H1 (cell line): ENCODE measurements at regions not wholly inside any gene's neighbourhood (a gene's known extent, or its start where the extent isn't known, plus 50 kb on each side); places are given as distances from the start of the nearest gene placed in this dataset.

Experiments used
- CTCF ChIA-PET: fragments of 300-600 bp; sonication (Branson Sonifier 250); formaldehyde crosslinking; loops from one replicate; lab custom pipeline; 2021; ENCODE audit not compliant: partially characterized antibody; lab: Charles Lee
- POLR2A ChIA-PET: fragments of 300-600 bp; sonication (Branson Sonifier 250); formaldehyde crosslinking; loops from one replicate; lab custom pipeline; 2021; ENCODE audit warnings: inconsistent platforms; ENCODE audit not compliant: partially characterized antibody; lab: Charles Lee
- DNase-seq, 2 experiments: peaks; one replicate each; pipeline versions ENCODE4 v3.0.0 to v3.0.0-alpha.2; 2010 to 2022; ENCODE audit warnings: low spot score in 2 of 2, low read depth in 1 of 2, mixed read lengths in 1 of 2
- FAIRE-seq: peaks from 2 replicates; lab custom pipeline; 2011; peaks lifted over from hg19 to GRCh38; lab: Jason Lieb, UNC
- H2AFZ ChIP-seq: 2 replicates; pipeline ENCODE4 v1.8.1; 2012; ENCODE audit warnings: low read length, inconsistent platforms
- H2AK5ac ChIP-seq: 2 replicates; pipeline ENCODE4 v1.6.1; 2013; ENCODE audit warnings: low read depth, low read length
- H2BK120ac ChIP-seq: replicated peaks from 2 replicates; pipeline ENCODE3; 2013; ENCODE audit warnings: low read depth, low read length, inconsistent platforms
- H2BK12ac ChIP-seq: 2 replicates; pipeline ENCODE4 v1.6.1; 2013; ENCODE audit warnings: low read depth, low read length
- H2BK15ac ChIP-seq: 2 replicates; pipeline ENCODE4 v1.6.1; 2013; ENCODE audit warnings: low read length
- H2BK20ac ChIP-seq: 2 replicates; pipeline ENCODE4 v1.6.1; 2013; ENCODE audit warnings: low read length
- H2BK5ac ChIP-seq: 2 replicates; pipeline ENCODE4 v1.6.1; 2013; ENCODE audit warnings: low read depth, low read length
- H3K14ac ChIP-seq: 2 replicates; pipeline ENCODE4 v1.6.1; 2013; ENCODE audit warnings: inconsistent platforms; ENCODE audit not compliant: insufficient read length
- H3K18ac ChIP-seq: 2 replicates; pipeline ENCODE4 v1.6.1; 2013; ENCODE audit warnings: low read length; ENCODE audit errors: extremely low read depth
- H3K23ac ChIP-seq: 2 replicates; pipeline ENCODE4 v1.6.1; 2013; ENCODE audit warnings: inconsistent platforms; ENCODE audit not compliant: insufficient read length
- H3K23me2 ChIP-seq: 2 replicates; pipeline ENCODE4 v1.6.1; 2013; ENCODE audit warnings: low read depth, low read length
- H3K27ac ChIP-seq: 2 replicates; pipeline ENCODE4 v1.6.1; 2011; ENCODE audit warnings: low read depth, low read length, inconsistent platforms
- H3K27me3 ChIP-seq, 4 experiments: replicated peaks in 1 of 4; 1 replicate in 1 of 4; 2 replicates in 3 of 4; pipeline versions ENCODE4 v1.6.1 to v1.8.1; 2011 to 2013; ENCODE audit warnings: low read length in 3 of 4, mild to moderate bottlenecking in 3 of 4, inconsistent platforms in 2 of 4, mixed read lengths in 2 of 4, moderate library complexity in 1 of 4; ENCODE audit not compliant: control insufficient read depth in 3 of 4, insufficient read depth in 3 of 4; ENCODE audit errors: extremely low read depth in 1 of 4
- H3K36me3 ChIP-seq, 4 experiments: 2 replicates each; pipeline versions ENCODE4 v1.6.1 to v1.8.1; 2011 to 2013; ENCODE audit warnings: mild to moderate bottlenecking in 4 of 4, low read length in 3 of 4, moderate library complexity in 2 of 4, control low read depth in 1 of 4, inconsistent platforms in 1 of 4; ENCODE audit not compliant: insufficient read depth in 4 of 4, control insufficient read depth in 2 of 4
- H3K4ac ChIP-seq: replicated peaks from 2 replicates; pipeline ENCODE3; 2013; ENCODE audit warnings: low read length, low read depth, mixed read lengths, inconsistent platforms; ENCODE audit not compliant: insufficient read length
- H3K4me1 ChIP-seq, 4 experiments: replicated peaks in 1 of 4; 1 replicate in 1 of 4; 2 replicates in 3 of 4; pipeline versions ENCODE4 v1.6.1 to v1.8.1; 2011 to 2013; ENCODE audit warnings: low read length in 3 of 4, inconsistent platforms in 2 of 4, mixed read lengths in 1 of 4; ENCODE audit not compliant: insufficient read depth in 4 of 4, control insufficient read depth in 3 of 4
- H3K4me2 ChIP-seq, 2 experiments: 2 replicates each; pipeline versions ENCODE4 v1.6.1 to v1.8.1; 2011 to 2013; ENCODE audit warnings: low read depth in 2 of 2, low read length in 2 of 2, control low read depth in 1 of 2, inconsistent platforms in 1 of 2, mild to moderate bottlenecking in 1 of 2; ENCODE audit not compliant: insufficient read depth in 1 of 2
- H3K4me3 ChIP-seq, 4 experiments: fragments of 200-600, 300-600 bp in 1 of 4; sonication (generic), shearing (Covaris generic), sonication (Bioruptor Twin) in 1 of 4; 2 replicates each; pipeline versions ENCODE4 v1.5.1 to v1.8.1; 2011 to 2016; ENCODE audit warnings: low read length in 4 of 4, low read depth in 3 of 4, control low read depth in 2 of 4, inconsistent platforms in 2 of 4, mild to moderate bottlenecking in 2 of 4, mixed read lengths in 1 of 4, moderate library complexity in 1 of 4; ENCODE audit not compliant: insufficient read depth in 2 of 4; ENCODE audit errors: extremely low read depth in 1 of 4
- H3K56ac ChIP-seq: replicated peaks from 2 replicates; pipeline ENCODE3; 2013; ENCODE audit warnings: low read depth, mild to moderate bottlenecking, mixed read lengths, low read length, inconsistent platforms; ENCODE audit not compliant: insufficient read length
- H3K79me1 ChIP-seq: 2 replicates; pipeline ENCODE4 v1.6.1; 2013; ENCODE audit warnings: low read depth, low read length, control low read depth
- H3K79me2 ChIP-seq, 2 experiments: 2 replicates each; pipeline versions ENCODE4 v1.6.1 to v1.8.1; 2012 to 2013; ENCODE audit warnings: low read length in 2 of 2, mild to moderate bottlenecking in 2 of 2, inconsistent platforms in 1 of 2; ENCODE audit not compliant: insufficient read depth in 2 of 2, control insufficient read depth in 1 of 2
- H3K9ac ChIP-seq, 4 experiments: replicated peaks in 1 of 4; 1 replicate in 1 of 4; 2 replicates in 3 of 4; pipeline versions ENCODE4 v1.6.1 to v1.8.1; 2011 to 2013; ENCODE audit warnings: low read depth in 3 of 4, low read length in 3 of 4, control low read depth in 2 of 4, mild to moderate bottlenecking in 2 of 4, moderate library complexity in 2 of 4, inconsistent platforms in 1 of 4; ENCODE audit errors: extremely low read depth in 1 of 4
- H3K9me3 ChIP-seq, 2 experiments: 2 replicates each; pipeline versions ENCODE4 v1.6.1 to v1.8.1; 2012 to 2013; ENCODE audit warnings: mild to moderate bottlenecking in 2 of 2, moderate library complexity in 2 of 2, control low read depth in 1 of 2, inconsistent platforms in 1 of 2, low read depth in 1 of 2, low read length in 1 of 2, mixed read lengths in 1 of 2; ENCODE audit not compliant: insufficient read depth in 2 of 2
- H4K20me1 ChIP-seq, 2 experiments: replicated peaks in 1 of 2; 2 replicates each; pipeline versions ENCODE3 to v1.8.1; 2011 to 2013; ENCODE audit warnings: inconsistent platforms in 2 of 2, low read length in 2 of 2, mild to moderate bottlenecking in 1 of 2; ENCODE audit not compliant: insufficient read depth in 2 of 2, control insufficient read depth in 1 of 2
- H4K5ac ChIP-seq: 2 replicates; pipeline ENCODE4 v1.6.1; 2013; ENCODE audit warnings: low read length, low read depth, mixed read lengths, inconsistent platforms; ENCODE audit not compliant: insufficient read length
- H4K8ac ChIP-seq: 2 replicates; pipeline ENCODE4 v1.8.0; 2013; ENCODE audit warnings: mild to moderate bottlenecking, moderate library complexity, low read length, inconsistent platforms; ENCODE audit not compliant: insufficient read depth; ENCODE audit errors: extremely low read depth
- H4K91ac ChIP-seq: replicated peaks from 2 replicates; pipeline ENCODE3; 2013; ENCODE audit warnings: low read length, mixed read lengths, inconsistent platforms; ENCODE audit not compliant: insufficient read length
- ASH2L ChIP-seq: fragments of 200-600, 300-600 bp; sonication (generic); IDR thresholded peaks from one replicate; pipeline ENCODE4 v1.7.1; 2017; ENCODE audit warnings: low read length
- NANOG ChIP-seq: IDR thresholded peaks from 2 replicates; pipeline ENCODE4 v1.6.1; 2011; ENCODE audit warnings: low read length, low read depth, mild to moderate bottlenecking, inconsistent platforms; ENCODE audit not compliant: insufficient read depth, poor library complexity, severe bottlenecking
- POLR2AphosphoS5 ChIP-seq: IDR thresholded peaks from 2 replicates; pipeline ENCODE4 v1.6.1; 2011; ENCODE audit warnings: low read depth, low read length
- RBBP5 ChIP-seq: IDR thresholded peaks from 2 replicates; pipeline ENCODE4 v1.7.1; 2012; ENCODE audit warnings: low read depth, mild to moderate bottlenecking, inconsistent platforms, low read length, moderate library complexity, borderline replicate concordance
- SP1 ChIP-seq: IDR thresholded peaks from 2 replicates; pipeline ENCODE4 v1.6.1; 2011; ENCODE audit warnings: low read depth, low read length
- SUZ12 ChIP-seq: fragments of 200-600 bp; sonication (generic); IDR thresholded peaks from 2 replicates; pipeline ENCODE4 v1.6.1; 2012; ENCODE audit warnings: mild to moderate bottlenecking, inconsistent platforms, low read length, moderate library complexity, mixed read lengths
- TAF1 ChIP-seq: IDR thresholded peaks from 2 replicates; pipeline ENCODE4 v1.6.1; 2011; ENCODE audit warnings: mild to moderate bottlenecking, low read depth, low read length
- TEAD4 ChIP-seq: IDR thresholded peaks from 2 replicates; pipeline ENCODE4 v1.6.1; 2012; ENCODE audit warnings: low read depth, low read length, inconsistent platforms, mixed read lengths
- WGBS, 2 experiments: shearing (Covaris generic) in 1 of 2; methylation state at CpG; one replicate each; pipeline versions ENCODE4 v1.1.6 to v1.1.7; 2013 to 2015; ENCODE audit warnings: low lambda C conversion rate in 2 of 2, mixed read lengths in 2 of 2, inconsistent platforms in 1 of 2, low coverage in 1 of 2, missing lambda C conversion rate in 1 of 2; ENCODE audit not compliant: insufficient replicate concordance in 2 of 2, insufficient coverage in 1 of 2, insufficient read length in 1 of 2; ENCODE audit errors: extremely low coverage in 1 of 2, missing lambda C conversion rate in 1 of 2; 5-methylcytosine and 5-hydroxymethylcytosine counted together

DNA sequence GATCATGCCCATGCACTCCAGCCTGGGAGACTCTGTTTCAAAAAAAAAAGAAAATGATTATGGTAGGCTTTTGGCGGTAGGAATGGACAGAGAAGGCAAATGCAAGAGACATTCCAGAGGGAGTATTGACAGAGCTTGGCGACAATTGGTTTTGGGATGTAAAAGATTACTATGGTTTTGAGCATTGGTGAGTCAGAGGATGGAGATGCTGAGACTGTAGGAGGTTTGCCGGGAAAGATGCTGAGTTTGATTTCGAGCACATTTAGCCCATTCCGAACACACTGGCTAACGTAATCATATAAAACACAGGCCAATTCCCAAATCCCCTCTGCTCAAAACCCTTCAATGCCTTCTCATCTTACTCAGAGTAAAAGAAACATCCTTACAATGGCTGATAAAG, 161.6 kb upstream of the MKLN1 start:
- H2BK120ac ChIP-seq: no peak overlapping the region
- no peak overlapping the region for H3K9ac ChIP-seq
- FAIRE-seq: no peak
- H3K27ac ChIP-seq: no peak overlapping the region
- no peaks in the 10 kb centered on the region for H3K79me2 ChIP-seq
- no peak overlapping the region for H2BK12ac ChIP-seq
- no peaks in the 10 kb centered on the region for H4K20me1 ChIP-seq
- no peak overlapping the region for H3K56ac ChIP-seq
- no peak overlapping the region for H4K5ac ChIP-seq
- H2AFZ ChIP-seq: no peak overlapping the region
- no peak overlapping the region for H2BK20ac ChIP-seq
- H3K4me1 ChIP-seq: no peaks in the 10 kb centered on the region
- H3K23ac ChIP-seq: no peak overlapping the region
- no peaks in the 10 kb centered on the region for H3K23me2 ChIP-seq
- H4K8ac ChIP-seq: no peak overlapping the region
- H3K14ac ChIP-seq: no peak overlapping the region
- no peak overlapping the region for H3K4ac ChIP-seq
- no peak for DNase-seq
- no peaks in the 10 kb centered on the region for H3K36me3 ChIP-seq
- CTCF ChIA-PET: interaction anchor here (0.6 to 1.3 kb wide), 2 partner anchors 21 to 49 kb away, joined by 3 to 4 read pairs; no protein-coding TSS in a partner anchor
- H3K4me2 ChIP-seq: no peak overlapping the region
- POLR2A ChIA-PET: no interaction called here
- 94% methylated on average over 6 of the region's 6 CpGs; no CpG with 5 or more reads in 1 of the 2 experiments for WGBS, 2 experiments
- no peaks in the 10 kb centered on the region for H3K27me3 ChIP-seq
- no peaks in the 10 kb centered on the region for H3K9me3 ChIP-seq
- no peak overlapping the region for H3K18ac ChIP-seq
- TF ChIP-seq SUZ12 (no peak), ASH2L (no peak), NANOG (no peak), RBBP5 (no peak), POLR2AphosphoS5 (no peak), SP1 (no peak), TEAD4 (no peak), TAF1 (no peak)
- no peak overlapping the region for H2AK5ac ChIP-seq
- no peak overlapping the region for H2BK15ac ChIP-seq
- no peak overlapping the region for H3K4me3 ChIP-seq
- no peak overlapping the region for H2BK5ac ChIP-seq
- H4K91ac ChIP-seq: no peak overlapping the region
- H3K79me1 ChIP-seq: no peaks in the 10 kb centered on the region
